ENCODE measurements at regions not wholly inside any gene's neighbourhood (a gene's known extent, or its start where the extent isn't known, plus 50 kb on each side); places are given as distances from the start of the nearest gene placed in this dataset.

DNA sequence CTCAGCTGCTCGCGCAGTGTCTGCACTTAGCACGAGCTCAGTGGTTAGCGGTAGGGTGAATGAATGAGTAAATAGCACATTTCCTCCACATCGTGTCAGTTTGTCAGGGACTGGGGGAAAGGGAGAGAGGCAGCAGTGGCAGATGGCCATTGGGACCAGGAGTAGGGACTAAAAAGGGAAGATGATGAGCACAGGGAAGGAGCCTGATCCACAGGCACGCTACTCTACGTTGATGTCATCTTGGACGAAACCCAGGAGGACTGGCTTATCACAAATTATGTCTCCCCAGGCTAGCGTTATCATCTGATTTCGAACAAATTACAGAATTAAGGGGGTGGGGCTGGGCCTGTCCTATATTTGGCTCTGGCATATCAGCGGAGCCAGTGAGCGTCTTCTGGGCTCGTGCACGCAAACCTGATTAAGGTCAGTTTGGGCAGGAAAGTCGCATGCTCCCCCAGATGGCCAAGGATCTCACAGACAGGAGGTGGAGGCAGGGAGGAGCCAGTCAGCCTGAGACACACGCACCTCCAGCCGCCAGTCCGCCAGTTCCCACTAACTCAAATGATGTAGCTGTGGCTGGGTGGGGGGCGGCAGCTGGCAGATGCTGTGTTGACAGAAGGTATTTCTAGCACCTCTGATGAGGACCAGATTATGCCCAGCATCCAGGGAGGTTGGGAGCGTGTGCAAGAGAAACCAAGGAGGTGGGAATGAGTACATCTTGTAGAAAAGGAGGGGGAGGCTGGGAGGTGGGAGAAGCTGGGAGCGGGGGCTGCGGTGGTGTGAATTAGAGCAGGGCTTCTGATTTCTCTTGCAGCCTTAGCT is 97.4 kb upstream of the PRDM11 start:
- TF ChIP-seq FOXP2 (optimal IDR thresholded peaks at IDR 0.05; ENCODE audit: borderline replicate concordance, extremely low read depth, extremely low read length, insufficient read depth): no peak
- TF ChIP-seq, protein P1, sequence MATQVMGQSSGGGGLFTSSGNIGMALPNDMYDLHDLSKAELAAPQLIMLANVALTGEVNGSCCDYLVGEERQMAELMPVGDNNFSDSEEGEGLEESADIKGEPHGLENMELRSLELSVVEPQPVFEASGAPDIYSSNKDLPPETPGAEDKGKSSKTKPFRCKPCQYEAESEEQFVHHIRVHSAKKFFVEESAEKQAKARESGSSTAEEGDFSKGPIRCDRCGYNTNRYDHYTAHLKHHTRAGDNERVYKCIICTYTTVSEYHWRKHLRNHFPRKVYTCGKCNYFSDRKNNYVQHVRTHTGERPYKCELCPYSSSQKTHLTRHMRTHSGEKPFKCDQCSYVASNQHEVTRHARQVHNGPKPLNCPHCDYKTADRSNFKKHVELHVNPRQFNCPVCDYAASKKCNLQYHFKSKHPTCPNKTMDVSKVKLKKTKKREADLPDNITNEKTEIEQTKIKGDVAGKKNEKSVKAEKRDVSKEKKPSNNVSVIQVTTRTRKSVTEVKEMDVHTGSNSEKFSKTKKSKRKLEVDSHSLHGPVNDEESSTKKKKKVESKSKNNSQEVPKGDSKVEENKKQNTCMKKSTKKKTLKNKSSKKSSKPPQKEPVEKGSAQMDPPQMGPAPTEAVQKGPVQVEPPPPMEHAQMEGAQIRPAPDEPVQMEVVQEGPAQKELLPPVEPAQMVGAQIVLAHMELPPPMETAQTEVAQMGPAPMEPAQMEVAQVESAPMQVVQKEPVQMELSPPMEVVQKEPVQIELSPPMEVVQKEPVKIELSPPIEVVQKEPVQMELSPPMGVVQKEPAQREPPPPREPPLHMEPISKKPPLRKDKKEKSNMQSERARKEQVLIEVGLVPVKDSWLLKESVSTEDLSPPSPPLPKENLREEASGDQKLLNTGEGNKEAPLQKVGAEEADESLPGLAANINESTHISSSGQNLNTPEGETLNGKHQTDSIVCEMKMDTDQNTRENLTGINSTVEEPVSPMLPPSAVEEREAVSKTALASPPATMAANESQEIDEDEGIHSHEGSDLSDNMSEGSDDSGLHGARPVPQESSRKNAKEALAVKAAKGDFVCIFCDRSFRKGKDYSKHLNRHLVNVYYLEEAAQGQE (IDR thresholded peaks at IDR 0.05; ENCODE audit: insufficient read depth in 1 of 2, low read depth in 2 of 2, low read length in 2 of 2): no peak

DNA sequence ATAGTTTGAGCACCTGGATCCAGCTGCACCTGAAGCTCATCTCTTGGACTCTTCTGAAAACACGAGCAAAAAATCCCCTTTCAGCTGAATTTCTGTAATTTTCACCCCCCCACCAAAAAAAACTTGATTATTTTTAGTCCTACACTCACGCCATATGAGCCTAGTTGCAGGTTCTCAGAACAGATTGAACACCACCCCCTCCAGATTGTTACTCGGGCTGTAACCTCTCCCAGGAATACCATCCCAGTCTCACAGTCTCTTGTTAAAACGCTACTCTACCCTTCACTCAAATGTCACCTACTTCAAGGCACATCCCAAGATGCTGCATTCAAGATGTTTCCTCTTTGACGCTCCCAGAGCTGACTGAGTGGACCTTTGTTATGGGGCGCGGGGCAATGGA is 96.3 kb upstream of the PRDM11 start:
- TF ChIP-seq FOXP2 (optimal IDR thresholded peaks at IDR 0.05; ENCODE audit: borderline replicate concordance, extremely low read depth, extremely low read length, insufficient read depth) (no peak), POLR2AphosphoS5 (IDR thresholded peaks at IDR 0.05; ENCODE audit: low read depth, low read length) (no peak)
- TF ChIP-seq, protein P1 (IDR thresholded peaks at IDR 0.05; ENCODE audit: insufficient read depth in 1 of 2, low read depth in 2 of 2, low read length in 2 of 2): no peak

DNA sequence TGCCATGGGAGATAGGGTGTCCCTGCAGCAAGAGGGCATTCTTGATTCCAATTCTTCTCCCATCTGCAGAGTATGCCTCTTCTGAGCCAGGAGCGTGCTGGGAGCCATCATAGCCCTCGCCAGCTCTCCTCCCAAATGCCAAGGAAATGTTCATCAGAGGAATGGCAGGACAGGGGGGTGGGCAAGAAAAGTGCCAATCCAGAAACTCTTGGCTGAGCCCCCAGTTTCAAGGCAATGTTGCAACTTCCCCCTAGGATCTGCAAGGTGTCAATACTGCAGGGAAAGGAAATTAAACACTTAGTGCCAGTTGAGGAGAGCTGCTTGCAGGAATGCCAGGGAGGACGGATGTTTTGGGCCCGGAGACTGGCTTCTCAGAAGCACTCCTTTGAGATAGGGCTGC is 94.8 kb upstream of the PRDM11 start:
- no peak for TF ChIP-seq FOXP2 (optimal IDR thresholded peaks at IDR 0.05; ENCODE audit: borderline replicate concordance, extremely low read depth, extremely low read length, insufficient read depth)
- TF ChIP-seq, protein P1 (IDR thresholded peaks at IDR 0.05; ENCODE audit: insufficient read depth in 1 of 2, low read depth in 2 of 2, low read length in 2 of 2): no peak
- no peak for TF ChIP-seq SIN3A (IDR thresholded peaks at IDR 0.05; ENCODE audit: borderline replicate concordance, insufficient read depth, low read length)
- no peak for TF ChIP-seq TAF1 (IDR thresholded peaks at IDR 0.05; ENCODE audit: borderline replicate concordance, insufficient read depth, low read length)
- TF ChIP-seq POLR2AphosphoS5 (IDR thresholded peaks at IDR 0.05; ENCODE audit: low read depth, low read length): no peak

DNA sequence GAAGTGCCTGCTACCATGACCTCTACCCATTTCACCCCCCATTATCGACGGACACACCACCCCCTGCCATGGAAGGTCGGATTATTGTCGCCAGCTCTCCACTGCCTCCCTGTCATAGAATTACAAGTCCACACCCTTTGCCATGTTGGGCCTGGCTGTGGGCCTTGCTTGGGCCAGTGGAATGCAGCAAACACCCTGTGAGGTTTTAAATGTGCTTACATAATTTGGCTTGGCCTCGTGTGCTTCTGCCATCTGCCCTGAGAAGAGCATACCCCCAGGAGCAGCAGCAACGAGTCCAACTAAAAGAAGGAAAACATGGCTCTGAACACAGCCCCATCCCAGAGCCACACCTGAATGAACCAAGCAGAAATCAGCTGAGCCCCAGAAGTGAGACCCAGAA is 94.1 kb upstream of the PRDM11 start:
- TF ChIP-seq, protein P1 (IDR thresholded peaks at IDR 0.05; ENCODE audit: insufficient read depth in 1 of 2, low read depth in 2 of 2, low read length in 2 of 2): no peak
- TF ChIP-seq POLR2AphosphoS5 (IDR thresholded peaks at IDR 0.05; ENCODE audit: low read depth, low read length): no peak
- no peak for TF ChIP-seq SIN3A (IDR thresholded peaks at IDR 0.05; ENCODE audit: borderline replicate concordance, insufficient read depth, low read length)
- TF ChIP-seq FOXP2 (optimal IDR thresholded peaks at IDR 0.05; ENCODE audit: borderline replicate concordance, extremely low read depth, extremely low read length, insufficient read depth): no peak
- TF ChIP-seq TAF1 (IDR thresholded peaks at IDR 0.05; ENCODE audit: borderline replicate concordance, insufficient read depth, low read length): no peak

Data from PFSK-1 (cell line).